ENCODE measurements at regions not wholly inside any gene's neighbourhood (a gene's known extent, or its start where the extent isn't known, plus 50 kb on each side); places are given as distances from the start of the nearest gene placed in this dataset.

DNA sequence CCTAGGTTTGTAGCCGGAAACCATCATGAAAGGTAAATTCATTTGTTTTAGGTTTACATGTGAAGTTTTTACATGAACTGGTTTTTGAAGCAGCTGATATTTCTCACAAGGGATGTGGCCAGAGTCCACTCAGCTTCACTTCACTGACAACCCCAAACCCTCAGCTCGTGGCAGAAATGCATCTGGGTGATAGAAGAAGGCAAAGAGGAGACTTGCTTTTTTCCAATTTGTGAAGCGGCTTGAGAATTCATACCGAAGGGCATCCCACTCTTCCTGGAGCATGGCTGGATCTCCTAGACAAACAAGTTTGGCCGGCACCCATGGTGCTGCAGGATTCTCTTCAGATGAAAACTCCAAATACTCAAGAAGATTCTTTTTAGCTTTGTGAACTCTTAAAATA is 392.8 kb upstream of the CNR1 start:
- H3K4me2 ChIP-seq, result no peak overlapping the region
- WGBS (ENCODE audit: low lambda C conversion rate, missing lambda C conversion rate), result 80% methylated on average over 5 of the region's 5 CpGs
- no peaks in the 10 kb centered on the region for H3K9me2 ChIP-seq (replicated peaks; ENCODE audit: insufficient read depth)
- no peak overlapping the region for H2AFZ ChIP-seq
- DNase-seq (ENCODE audit: low spot score), result no peak
- no peak overlapping the region for H3K27ac ChIP-seq
- no peaks in the 10 kb centered on the region for H3K79me2 ChIP-seq
- no peaks in the 10 kb centered on the region for H4K20me1 ChIP-seq (ENCODE audit: insufficient read depth, poor library complexity, severe bottlenecking)
- no peaks in the 10 kb centered on the region for H3K4me1 ChIP-seq (ENCODE audit: insufficient read depth)
- no peaks in the 10 kb centered on the region for H3K9me3 ChIP-seq (ENCODE audit: low read depth)
- TF ChIP-seq EZH2phosphoT487 (IDR thresholded peaks at IDR 0.05; ENCODE audit: low read depth, severe bottlenecking, unreplicated experiment) (no peak), EZH2 (IDR thresholded peaks at IDR 0.05; ENCODE audit: borderline replicate concordance) (no peak)
- TF ChIP-seq, protein P1, sequence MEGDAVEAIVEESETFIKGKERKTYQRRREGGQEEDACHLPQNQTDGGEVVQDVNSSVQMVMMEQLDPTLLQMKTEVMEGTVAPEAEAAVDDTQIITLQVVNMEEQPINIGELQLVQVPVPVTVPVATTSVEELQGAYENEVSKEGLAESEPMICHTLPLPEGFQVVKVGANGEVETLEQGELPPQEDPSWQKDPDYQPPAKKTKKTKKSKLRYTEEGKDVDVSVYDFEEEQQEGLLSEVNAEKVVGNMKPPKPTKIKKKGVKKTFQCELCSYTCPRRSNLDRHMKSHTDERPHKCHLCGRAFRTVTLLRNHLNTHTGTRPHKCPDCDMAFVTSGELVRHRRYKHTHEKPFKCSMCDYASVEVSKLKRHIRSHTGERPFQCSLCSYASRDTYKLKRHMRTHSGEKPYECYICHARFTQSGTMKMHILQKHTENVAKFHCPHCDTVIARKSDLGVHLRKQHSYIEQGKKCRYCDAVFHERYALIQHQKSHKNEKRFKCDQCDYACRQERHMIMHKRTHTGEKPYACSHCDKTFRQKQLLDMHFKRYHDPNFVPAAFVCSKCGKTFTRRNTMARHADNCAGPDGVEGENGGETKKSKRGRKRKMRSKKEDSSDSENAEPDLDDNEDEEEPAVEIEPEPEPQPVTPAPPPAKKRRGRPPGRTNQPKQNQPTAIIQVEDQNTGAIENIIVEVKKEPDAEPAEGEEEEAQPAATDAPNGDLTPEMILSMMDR (IDR thresholded peaks at IDR 0.05; ENCODE audit: poor library complexity), result no peak
- H3K4me3 ChIP-seq, result no peak overlapping the region
- no peaks in the 10 kb centered on the region for H3K27me3 ChIP-seq
- no peaks in the 10 kb centered on the region for H3K36me3 ChIP-seq (replicated peaks; ENCODE audit: insufficient read depth, low read depth)

DNA sequence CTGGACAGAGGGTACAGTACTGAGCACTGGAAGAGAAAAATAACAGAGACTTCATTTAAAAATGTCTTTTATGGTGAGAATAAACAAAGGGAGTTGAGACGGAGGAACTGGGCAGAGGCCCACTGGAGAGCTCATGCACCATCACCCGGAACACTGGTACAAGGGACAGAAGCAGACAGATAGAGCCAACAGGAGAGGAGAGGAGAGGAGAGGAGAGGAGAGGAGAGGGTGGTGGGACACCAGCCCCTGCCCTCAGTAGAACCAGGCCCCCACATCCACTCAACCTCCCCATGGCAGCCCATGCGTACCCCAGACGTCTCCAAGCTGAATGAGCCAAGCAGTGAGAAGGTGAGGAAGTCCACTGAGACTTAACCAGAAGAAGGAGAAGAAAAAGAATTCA is 390.5 kb upstream of the CNR1 start:
- 33% methylated on average over 1 of the region's 4 CpGs for WGBS (ENCODE audit: low lambda C conversion rate, missing lambda C conversion rate)

DNA sequence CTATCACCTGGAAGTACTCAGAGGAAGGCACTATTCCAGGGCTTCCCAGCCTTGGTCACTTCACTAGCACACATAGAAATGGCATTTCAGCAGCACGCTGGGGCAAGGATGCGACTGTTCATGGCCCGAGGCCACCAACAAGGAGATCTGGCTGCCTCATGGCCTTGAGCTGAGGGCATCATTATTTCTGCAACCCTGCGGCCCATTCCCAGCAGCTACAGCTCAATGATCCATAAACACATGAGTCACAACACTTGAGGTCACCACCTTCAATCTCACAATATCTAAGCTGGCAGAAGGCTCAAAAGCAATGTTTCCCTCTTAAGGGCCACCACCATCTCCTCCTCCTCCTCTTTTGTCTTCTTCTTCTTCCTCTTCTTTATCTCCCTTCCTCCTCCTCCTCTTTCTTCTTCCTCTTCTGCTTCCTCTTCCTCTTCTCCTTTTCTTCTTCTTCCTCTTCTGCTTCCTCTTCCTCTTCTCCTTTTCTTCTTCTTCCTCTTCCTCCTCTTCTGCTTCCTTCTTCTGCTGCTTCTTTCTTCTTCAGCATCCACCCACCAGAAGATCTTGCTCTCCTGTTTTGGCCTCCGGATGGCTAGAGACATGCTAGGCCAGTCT is 382.9 kb upstream of the CNR1 start:
- no peaks in the 10 kb centered on the region for H3K9me2 ChIP-seq (replicated peaks; ENCODE audit: insufficient read depth)

More for the DNA sequence above, 390.5 kb upstream of the CNR1 start:
- Histone ChIP-seq H2AFZ (no peak overlapping the region), H3K27ac (no peak overlapping the region), H3K9me2 (replicated peaks; ENCODE audit: insufficient read depth) (no peaks in the 10 kb centered on the region), H3K36me3 (replicated peaks; ENCODE audit: insufficient read depth, low read depth) (no peaks in the 10 kb centered on the region), H3K79me2 (no peaks in the 10 kb centered on the region), H3K4me3 (no peak overlapping the region), H3K4me1 (ENCODE audit: insufficient read depth) (no peaks in the 10 kb centered on the region), H3K9me3 (ENCODE audit: low read depth) (no peaks in the 10 kb centered on the region), H3K4me2 (no peak overlapping the region), H3K27me3 (no peaks in the 10 kb centered on the region), H4K20me1 (ENCODE audit: insufficient read depth, poor library complexity, severe bottlenecking) (no peaks in the 10 kb centered on the region)
- TF ChIP-seq EZH2 (IDR thresholded peaks at IDR 0.05; ENCODE audit: borderline replicate concordance) (no peak), EZH2phosphoT487 (IDR thresholded peaks at IDR 0.05; ENCODE audit: low read depth, severe bottlenecking, unreplicated experiment) (no peak)
- TF ChIP-seq, protein P1 (IDR thresholded peaks at IDR 0.05; ENCODE audit: poor library complexity), result no peak
- no peak for DNase-seq (ENCODE audit: low spot score)

More for the DNA sequence above, 382.9 kb upstream of the CNR1 start:
- TF ChIP-seq EZH2 (IDR thresholded peaks at IDR 0.05; ENCODE audit: borderline replicate concordance), result no peak
- TF ChIP-seq, protein P1 (IDR thresholded peaks at IDR 0.05; ENCODE audit: poor library complexity), result no peak
- no peak for TF ChIP-seq EZH2phosphoT487 (IDR thresholded peaks at IDR 0.05; ENCODE audit: low read depth, severe bottlenecking, unreplicated experiment)
- Histone ChIP-seq H3K27ac (no peak overlapping the region), H3K4me1 (ENCODE audit: insufficient read depth) (no peaks in the 10 kb centered on the region), H3K9me3 (ENCODE audit: low read depth) (no peaks in the 10 kb centered on the region), H3K27me3 (no peaks in the 10 kb centered on the region), H3K4me2 (no peak overlapping the region), H3K79me2 (no peaks in the 10 kb centered on the region), H3K4me3 (no peak overlapping the region), H3K36me3 (replicated peaks; ENCODE audit: insufficient read depth, low read depth) (no peaks in the 10 kb centered on the region), H4K20me1 (ENCODE audit: insufficient read depth, poor library complexity, severe bottlenecking) (no peaks in the 10 kb centered on the region), H2AFZ (no peak overlapping the region)
- WGBS (ENCODE audit: low lambda C conversion rate, missing lambda C conversion rate), result 90% methylated on average over 5 of the region's 5 CpGs
- no peak for DNase-seq (ENCODE audit: low spot score)
